ENCODE measurements at regions not wholly inside any gene's neighbourhood (a gene's known extent, or its start where the extent isn't known, plus 50 kb on each side); places are given as distances from the start of the nearest gene placed in this dataset.

GRCh38 chr14:82009993-82010392 is 476.3 kb upstream of the SEL1L start:
- TF ChIP-seq, protein P1, sequence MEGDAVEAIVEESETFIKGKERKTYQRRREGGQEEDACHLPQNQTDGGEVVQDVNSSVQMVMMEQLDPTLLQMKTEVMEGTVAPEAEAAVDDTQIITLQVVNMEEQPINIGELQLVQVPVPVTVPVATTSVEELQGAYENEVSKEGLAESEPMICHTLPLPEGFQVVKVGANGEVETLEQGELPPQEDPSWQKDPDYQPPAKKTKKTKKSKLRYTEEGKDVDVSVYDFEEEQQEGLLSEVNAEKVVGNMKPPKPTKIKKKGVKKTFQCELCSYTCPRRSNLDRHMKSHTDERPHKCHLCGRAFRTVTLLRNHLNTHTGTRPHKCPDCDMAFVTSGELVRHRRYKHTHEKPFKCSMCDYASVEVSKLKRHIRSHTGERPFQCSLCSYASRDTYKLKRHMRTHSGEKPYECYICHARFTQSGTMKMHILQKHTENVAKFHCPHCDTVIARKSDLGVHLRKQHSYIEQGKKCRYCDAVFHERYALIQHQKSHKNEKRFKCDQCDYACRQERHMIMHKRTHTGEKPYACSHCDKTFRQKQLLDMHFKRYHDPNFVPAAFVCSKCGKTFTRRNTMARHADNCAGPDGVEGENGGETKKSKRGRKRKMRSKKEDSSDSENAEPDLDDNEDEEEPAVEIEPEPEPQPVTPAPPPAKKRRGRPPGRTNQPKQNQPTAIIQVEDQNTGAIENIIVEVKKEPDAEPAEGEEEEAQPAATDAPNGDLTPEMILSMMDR (IDR thresholded peaks at IDR 0.05) = no peak
- TF ChIP-seq ZFX (IDR thresholded peaks at IDR 0.05; ENCODE audit: borderline replicate concordance) = no peak

Data from 22Rv1 (cell line).